GM12878 (cell line): ENCODE measurements at regions not wholly inside any gene's neighbourhood (a gene's known extent, or its start where the extent isn't known, plus 50 kb on each side); places are given as distances from the start of the nearest gene placed in this dataset.

Source experiments
- ATAC-seq: fragments of 200-7000 bp; cut with Tn5 transposase; 3 replicates; pipeline ENCODE4 v1.9.1; 2020; ENCODE audit warnings: mild to moderate bottlenecking, moderate library complexity
- BruUV-seq: library from RNA; stranded (reverse); fragments of 400-500 nt; replicated peaks from 2 replicates; lab custom pipeline; 2021; lab: Mats Ljungman, UMichigan
- CTCF ChIA-PET: fragments of 300-600 bp; sonication (Branson Sonifier 250); formaldehyde crosslinking; extraction: SDS; loops from one replicate; lab custom pipeline; 2021; ENCODE audit warnings: inconsistent platforms; lab: Yijun Ruan, JAX
- POLR2A ChIA-PET: fragments of 350-600 bp; formaldehyde crosslinking; extraction: SDS; loops from one replicate; lab custom pipeline; 2021; ENCODE audit warnings: inconsistent platforms; lab: Charles Lee
- RAD21 ChIA-PET: fragments of 300-600 bp; sonication (Branson Sonifier 250); formaldehyde crosslinking; loops from one replicate; lab custom pipeline; 2023; ENCODE audit warnings: antibody characterized with exemption; ENCODE audit not compliant: unreplicated experiment; lab: Charles Lee
- SMC1A ChIA-PET: fragments of 300-600 bp; sonication (Branson Sonifier 250); formaldehyde crosslinking; loops from one replicate; lab custom pipeline; 2023; ENCODE audit not compliant: unreplicated experiment, uncharacterized antibody; lab: Charles Lee
- DNase-seq: peaks from one replicate; pipeline ENCODE4 v3.0.0-alpha.2; 2011; ENCODE audit warnings: low read depth, low spot score
- FAIRE-seq: peaks from 3 replicates; lab custom pipeline; 2011; peaks lifted over from hg19 to GRCh38; lab: Jason Lieb, UNC
- H2AFZ ChIP-seq: 2 replicates; pipeline ENCODE4 v1.6.0; 2011; ENCODE audit warnings: low read depth, low read length, control low read depth; ENCODE audit not compliant: control insufficient read depth
- H3K27ac ChIP-seq: 2 replicates; pipeline ENCODE4 v1.5.1; 2011; ENCODE audit warnings: control low read depth; ENCODE audit not compliant: control insufficient read depth, insufficient read depth
- H3K27me3 ChIP-seq, 2 experiments: replicated peaks in 1 of 2; 2 replicates each; pipeline versions ENCODE4 v1.6.0 to v1.6.1; 2011; ENCODE audit warnings: low read length in 1 of 2; ENCODE audit not compliant: control insufficient read depth in 2 of 2, insufficient read depth in 2 of 2
- H3K36me3 ChIP-seq, 2 experiments: 2 replicates each; pipeline ENCODE4 v1.5.1; 2011; ENCODE audit warnings: low read length in 1 of 2; ENCODE audit not compliant: control insufficient read depth in 2 of 2, insufficient read depth in 2 of 2
- H3K4me1 ChIP-seq: 2 replicates; pipeline ENCODE4 v1.6.1; 2011; ENCODE audit warnings: mild to moderate bottlenecking, low read length, moderate library complexity, mixed read lengths; ENCODE audit not compliant: control insufficient read depth, insufficient read depth
- H3K4me2 ChIP-seq: 2 replicates; pipeline ENCODE4 v1.6.0; 2011; ENCODE audit warnings: control low read depth; ENCODE audit not compliant: control insufficient read depth, insufficient read depth
- H3K4me3 ChIP-seq: fragments of 200-600 bp; sonication (generic); 2 replicates; pipeline ENCODE4 v1.5.1; 2016
- H3K79me2 ChIP-seq: 2 replicates; pipeline ENCODE4 v1.6.0; 2011; ENCODE audit warnings: low read length; ENCODE audit not compliant: control insufficient read depth, insufficient read depth
- H3K9ac ChIP-seq: 2 replicates; pipeline ENCODE4 v1.8.0; 2011; ENCODE audit warnings: low read length, control low read depth, mixed read lengths; ENCODE audit not compliant: control insufficient read depth, insufficient read depth
- H3K9me3 ChIP-seq: replicated peaks from 3 replicates; pipeline ENCODE4 v1.5.1; 2011; ENCODE audit warnings: mild to moderate bottlenecking, low read length; ENCODE audit not compliant: control insufficient read depth, insufficient read depth
- H4K20me1 ChIP-seq: 2 replicates; pipeline ENCODE4 v1.6.0; 2011; ENCODE audit not compliant: control insufficient read depth, insufficient read depth
- IRF5 ChIP-seq: fragments of 450-650 bp; IDR thresholded peaks from 2 replicates; pipeline ENCODE4 v1.6.1; 2017; ENCODE audit warnings: borderline replicate concordance
- NFXL1 ChIP-seq: fragments of 450-650 bp; IDR thresholded peaks from 2 replicates; pipeline ENCODE4 v1.6.1; 2017; ENCODE audit warnings: antibody characterized with exemption, mild to moderate bottlenecking, borderline replicate concordance
- PAX8 ChIP-seq: fragments of 450-650 bp; IDR thresholded peaks from 2 replicates; pipeline ENCODE4 v1.6.1; 2017; ENCODE audit warnings: mild to moderate bottlenecking, moderate library complexity
- POU2F2 ChIP-seq: IDR thresholded peaks from 3 replicates; pipeline ENCODE4 v1.6.1; 2011; ENCODE audit warnings: low read depth, mild to moderate bottlenecking, low read length, borderline replicate concordance
- RAD21 ChIP-seq: IDR thresholded peaks from 2 replicates; pipeline ENCODE4 v1.6.1; 2011; ENCODE audit warnings: mild to moderate bottlenecking, low read depth, low read length, moderate library complexity; ENCODE audit not compliant: insufficient read depth
- RELB ChIP-seq: fragments of 450-650 bp; IDR thresholded peaks from 2 replicates; pipeline ENCODE4 v1.6.1; 2017; ENCODE audit warnings: low read depth, mild to moderate bottlenecking, moderate library complexity
- RFX5 ChIP-seq: IDR thresholded peaks from 2 replicates; pipeline ENCODE4 v1.6.1; 2011; ENCODE audit warnings: low read depth, low read length, improper control_type of control experiment
- SIX5 ChIP-seq: IDR thresholded peaks from 2 replicates; pipeline ENCODE4 v1.6.1; 2011; ENCODE audit warnings: mild to moderate bottlenecking, low read depth, low read length, moderate library complexity; ENCODE audit not compliant: severe bottlenecking
- ZBED1 ChIP-seq: IDR thresholded peaks from 2 replicates; pipeline ENCODE4 v1.6.1; 2016; ENCODE audit warnings: borderline replicate concordance
- ZBTB33 ChIP-seq: fragments of 450-650 bp; IDR thresholded peaks from 2 replicates; pipeline ENCODE4 v1.6.1; 2017; ENCODE audit warnings: mild to moderate bottlenecking
- ZBTB40 ChIP-seq: fragments of 450-650 bp; IDR thresholded peaks from 2 replicates; pipeline ENCODE4 v1.6.1; 2016; ENCODE audit warnings: mild to moderate bottlenecking, moderate library complexity, borderline replicate concordance
- WGBS: methylation state at CpG from one replicate; pipeline ENCODE4 v1.1.6; 2016; ENCODE audit warnings: low lambda C conversion rate; ENCODE audit not compliant: insufficient replicate concordance, insufficient coverage; ENCODE audit errors: missing lambda C conversion rate; 5-methylcytosine and 5-hydroxymethylcytosine counted together
- in situ Hi-C: fragments of 300-500 bp; cut with MboI; formaldehyde crosslinking; loops from 9 replicates; pipeline ENCODE4 v1.14.3; 2018; ENCODE audit warnings: mixed read lengths
- intact Hi-C: fragments of 100-400 bp; cut with micrococcal nuclease; formaldehyde crosslinking; loops from one replicate; pipeline ENCODE4 v1.14.2; 2022; ENCODE audit not compliant: unreplicated experiment

GRCh38 chr16:65756163-65756562, 610.3 kb upstream of the CDH5 start (continued):
- TF ChIP-seq RAD21 = no peak
- TF ChIP-seq ZBTB40 = no peak
- TF ChIP-seq RFX5 = no peak

GRCh38 chr16:65754820-65755691, 611.4 kb upstream of the CDH5 start:
- no TSS peak for BruUV-seq
- H3K4me3 ChIP-seq = no peak overlapping the region
- DNase-seq (no peak), FAIRE-seq (no peak), ATAC-seq (no peak)
- H3K36me3 ChIP-seq = no peaks in the 10 kb centered on the region
- RAD21 ChIA-PET = no interaction called here
- no peak overlapping the region for H3K27ac ChIP-seq
- no peaks in the 10 kb centered on the region for H3K9me3 ChIP-seq
- WGBS = 52% methylated on average over 19 of the region's 19 CpGs
- H2AFZ ChIP-seq = no peak overlapping the region
- H3K9ac ChIP-seq = no peak overlapping the region
- H3K79me2 ChIP-seq = no peaks in the 10 kb centered on the region
- no peaks in the 10 kb centered on the region for H3K4me1 ChIP-seq
- H3K27me3 ChIP-seq = no peaks in the 10 kb centered on the region
- H4K20me1 ChIP-seq = no peaks in the 10 kb centered on the region
- in situ Hi-C loops = no loop called here
- POLR2A ChIA-PET = no interaction called here
- TF ChIP-seq NFXL1 = no peak
- TF ChIP-seq IRF5 = no peak
- TF ChIP-seq POU2F2 = no peak
- TF ChIP-seq SIX5 = no peak
- no peak for TF ChIP-seq PAX8
- no peak for TF ChIP-seq RELB
- no peak for TF ChIP-seq ZBTB33
- no peak for TF ChIP-seq ZBED1
- SMC1A ChIA-PET = no interaction called here
- CTCF ChIA-PET = interaction anchor here (0.5 kb wide), 1 partner anchor 14 kb away, joined by 4 read pairs; no protein-coding TSS in a partner anchor
- intact Hi-C loops = no loop called here
- no peak overlapping the region for H3K4me2 ChIP-seq
